Karpas-422 (cell line): ENCODE measurements at regions not wholly inside any gene's neighbourhood (a gene's known extent, or its start where the extent isn't known, plus 50 kb on each side); places are given as distances from the start of the nearest gene placed in this dataset.

ENCODE experiments used
- DNase-seq: peaks from one replicate; pipeline ENCODE4 v3.0.0-alpha.2; 2015
- H2AFZ ChIP-seq: fragments of 200-600 bp; sonication (generic); 2 replicates; pipeline ENCODE4 v1.6.1; 2014; ENCODE audit warnings: antibody characterized with exemption, low read length, mixed read lengths
- H3K27ac ChIP-seq: fragments of 200-600 bp; sonication (generic); 2 replicates; pipeline ENCODE4 v1.5.1; 2014; ENCODE audit warnings: mild to moderate bottlenecking, low read length, moderate library complexity
- H3K27me3 ChIP-seq: fragments of 200-600 bp; sonication (generic); 2 replicates; pipeline ENCODE4 v1.6.1; 2014; ENCODE audit warnings: low read length, mixed read lengths
- H3K36me3 ChIP-seq: fragments of 200-600 bp; sonication (generic); 2 replicates; pipeline ENCODE4 v1.6.1; 2014; ENCODE audit warnings: low read length, mixed read lengths; ENCODE audit not compliant: insufficient read depth
- H3K4me1 ChIP-seq: fragments of 200-600 bp; sonication (generic); 2 replicates; pipeline ENCODE4 v1.6.1; 2014; ENCODE audit warnings: mild to moderate bottlenecking, low read length, mixed read lengths
- H3K4me2 ChIP-seq: fragments of 200-600 bp; sonication (generic); 2 replicates; pipeline ENCODE4 v1.6.1; 2014; ENCODE audit warnings: low read length, low read depth, mild to moderate bottlenecking; ENCODE audit not compliant: poor library complexity, severe bottlenecking
- H3K4me3 ChIP-seq: fragments of 200-600 bp; sonication (generic); 2 replicates; pipeline ENCODE4 v1.5.1; 2014; ENCODE audit warnings: mild to moderate bottlenecking, antibody characterized with exemption, low read length, mixed read lengths
- H3K79me2 ChIP-seq: fragments of 200-600 bp; sonication (generic); 2 replicates; pipeline ENCODE4 v1.6.1; 2014; ENCODE audit warnings: mild to moderate bottlenecking, low read length, mixed read lengths
- H3K9ac ChIP-seq: fragments of 200-600 bp; sonication (generic); 2 replicates; pipeline ENCODE4 v1.6.0; 2014; ENCODE audit warnings: low read length
- H3K9me2 ChIP-seq: fragments of 200-600 bp; sonication (generic), shearing (Covaris generic); replicated peaks from 2 replicates; pipeline ENCODE4 v1.6.0; 2014; ENCODE audit warnings: mild to moderate bottlenecking, low read length, moderate library complexity; ENCODE audit not compliant: insufficient read depth
- H3K9me3 ChIP-seq: fragments of 300-700, 200-600 bp; sonication (generic); 2 replicates; pipeline ENCODE4 v1.6.1; 2014; ENCODE audit warnings: low read length, mixed read lengths
- H4K20me1 ChIP-seq: fragments of 200-600 bp; sonication (generic); 2 replicates; pipeline ENCODE4 v1.6.1; 2014; ENCODE audit warnings: mild to moderate bottlenecking, antibody characterized with exemption, low read length, low read depth; ENCODE audit not compliant: insufficient read depth

- H3K79me2 ChIP-seq = no peaks in the 10 kb centered on the region
- H3K9me2 ChIP-seq = no peaks in the 10 kb centered on the region
- no peak overlapping the region for H3K27ac ChIP-seq
- H3K4me1 ChIP-seq = no peaks in the 10 kb centered on the region
- no peaks in the 10 kb centered on the region for H3K9me3 ChIP-seq
- H3K9ac ChIP-seq = no peak overlapping the region
- H3K36me3 ChIP-seq = no peaks in the 10 kb centered on the region
- H3K27me3 ChIP-seq = no peaks in the 10 kb centered on the region
- H2AFZ ChIP-seq = no peak overlapping the region
- H3K4me2 ChIP-seq = no peak overlapping the region
- no peaks in the 10 kb centered on the region for H4K20me1 ChIP-seq
- no peak overlapping the region for H3K4me3 ChIP-seq
- DNase-seq = no peak
Measured at GRCh38 chr16:79792664-79793351, 192.3 kb upstream of the MAF start.

- Histone ChIP-seq H4K20me1 (no peaks in the 10 kb centered on the region), H3K4me2 (no peak overlapping the region), H3K9me3 (no peaks in the 10 kb centered on the region), H3K36me3 (no peaks in the 10 kb centered on the region), H3K9me2 (no peaks in the 10 kb centered on the region), H2AFZ (no peak overlapping the region), H3K4me3 (no peak overlapping the region), H3K4me1 (no peaks in the 10 kb centered on the region), H3K27me3 (no peaks in the 10 kb centered on the region), H3K79me2 (no peaks in the 10 kb centered on the region), H3K27ac (no peak overlapping the region), H3K9ac (no peak overlapping the region)
- DNase-seq = no peak
Measured at GRCh38 chr16:79792076-79792475, 191.5 kb upstream of the MAF start.

- Histone ChIP-seq H3K9ac (no peak overlapping the region), H4K20me1 (no peaks in the 10 kb centered on the region), H3K27ac (no peak overlapping the region), H3K9me2 (no peaks in the 10 kb centered on the region), H3K9me3 (no peaks in the 10 kb centered on the region), H3K4me2 (no peak overlapping the region), H3K4me3 (no peak overlapping the region), H3K4me1 (no peaks in the 10 kb centered on the region), H3K27me3 (no peaks in the 10 kb centered on the region), H3K36me3 (no peaks in the 10 kb centered on the region), H2AFZ (no peak overlapping the region), H3K79me2 (no peaks in the 10 kb centered on the region)
- DNase-seq = no peak
Measured at GRCh38 chr16:79790854-79791253, 190.3 kb upstream of the MAF start.

GRCh38 chr16:79788949-79789348, 188.4 kb upstream of the MAF start:
- 0 out of 2 replicates have a peak, but pooled peaks cover 2% of the 10 kb centered on the region for H3K9me3 ChIP-seq
- no peaks in the 10 kb centered on the region for H3K4me1 ChIP-seq
- no peak for DNase-seq
- H3K9ac ChIP-seq = no peak overlapping the region
- no peaks in the 10 kb centered on the region for H3K27me3 ChIP-seq
- no peaks in the 10 kb centered on the region for H3K9me2 ChIP-seq
- H3K36me3 ChIP-seq = no peaks in the 10 kb centered on the region
- H4K20me1 ChIP-seq = no peaks in the 10 kb centered on the region
- H3K79me2 ChIP-seq = no peaks in the 10 kb centered on the region
- H3K4me2 ChIP-seq = no peak overlapping the region
- no peak overlapping the region for H3K4me3 ChIP-seq
- no peak overlapping the region for H3K27ac ChIP-seq
- H2AFZ ChIP-seq = no peak overlapping the region

- no peaks in the 10 kb centered on the region for H3K9me2 ChIP-seq
- no peak overlapping the region for H3K4me3 ChIP-seq
- H3K4me2 ChIP-seq = no peak overlapping the region
- H4K20me1 ChIP-seq = no peaks in the 10 kb centered on the region
- H3K4me1 ChIP-seq = no peaks in the 10 kb centered on the region
- DNase-seq = no peak
- H2AFZ ChIP-seq = no peak overlapping the region
- no peak overlapping the region for H3K9ac ChIP-seq
- H3K36me3 ChIP-seq = no peaks in the 10 kb centered on the region
- no peaks in the 10 kb centered on the region for H3K27me3 ChIP-seq
- no peaks in the 10 kb centered on the region for H3K79me2 ChIP-seq
- 0 out of 2 replicates have a peak, but pooled peaks cover 2% of the 10 kb centered on the region for H3K9me3 ChIP-seq
- H3K27ac ChIP-seq = no peak overlapping the region
Measured at GRCh38 chr16:79786389-79786788, 185.9 kb upstream of the MAF start.

GRCh38 chr16:79784007-79784406, 183.5 kb upstream of the MAF start:
- Histone ChIP-seq H3K9ac (no peak overlapping the region), H3K4me2 (no peak overlapping the region), H3K9me2 (no peaks in the 10 kb centered on the region), H3K9me3 (0 out of 2 replicates have a peak, but pooled peaks cover 2% of the 10 kb centered on the region), H3K4me1 (no peaks in the 10 kb centered on the region), H4K20me1 (no peaks in the 10 kb centered on the region), H3K36me3 (no peaks in the 10 kb centered on the region), H3K4me3 (no peak overlapping the region), H2AFZ (no peak overlapping the region), H3K27ac (no peak overlapping the region), H3K79me2 (no peaks in the 10 kb centered on the region), H3K27me3 (no peaks in the 10 kb centered on the region)
- DNase-seq = no peak

GRCh38 chr16:79777679-79778078, 177.1 kb upstream of the MAF start:
- no peaks in the 10 kb centered on the region for H3K36me3 ChIP-seq
- no peak for DNase-seq
- no peak overlapping the region for H2AFZ ChIP-seq
- no peaks in the 10 kb centered on the region for H3K27me3 ChIP-seq
- no peaks in the 10 kb centered on the region for H4K20me1 ChIP-seq
- H3K9me3 ChIP-seq = no peaks in the 10 kb centered on the region
- H3K4me1 ChIP-seq = no peaks in the 10 kb centered on the region
- no peak overlapping the region for H3K4me3 ChIP-seq
- no peak overlapping the region for H3K4me2 ChIP-seq
- H3K27ac ChIP-seq = no peak overlapping the region
- no peaks in the 10 kb centered on the region for H3K79me2 ChIP-seq
- no peaks in the 10 kb centered on the region for H3K9me2 ChIP-seq
- H3K9ac ChIP-seq = no peak overlapping the region

GRCh38 chr16:79776243-79776847, 175.8 kb upstream of the MAF start:
- no peaks in the 10 kb centered on the region for H3K79me2 ChIP-seq
- H3K9me3 ChIP-seq = no peaks in the 10 kb centered on the region
- H3K4me2 ChIP-seq = no peak overlapping the region
- no peak overlapping the region for H3K27ac ChIP-seq
- H3K9ac ChIP-seq = no peak overlapping the region
- no peak for DNase-seq
- no peaks in the 10 kb centered on the region for H3K36me3 ChIP-seq
- no peak overlapping the region for H2AFZ ChIP-seq
- no peaks in the 10 kb centered on the region for H3K27me3 ChIP-seq
- H3K4me1 ChIP-seq = no peaks in the 10 kb centered on the region
- no peak overlapping the region for H3K4me3 ChIP-seq
- H3K9me2 ChIP-seq = no peaks in the 10 kb centered on the region
- H4K20me1 ChIP-seq = no peaks in the 10 kb centered on the region
